ENCODE measurements at regions not wholly inside any gene's neighbourhood (a gene's known extent, or its start where the extent isn't known, plus 50 kb on each side); places are given as distances from the start of the nearest gene placed in this dataset.

- DNase-seq: no peak
Observed at GRCh38 chr2:196403471-196403870, 232.1 kb upstream of the STK17B start.

DNA sequence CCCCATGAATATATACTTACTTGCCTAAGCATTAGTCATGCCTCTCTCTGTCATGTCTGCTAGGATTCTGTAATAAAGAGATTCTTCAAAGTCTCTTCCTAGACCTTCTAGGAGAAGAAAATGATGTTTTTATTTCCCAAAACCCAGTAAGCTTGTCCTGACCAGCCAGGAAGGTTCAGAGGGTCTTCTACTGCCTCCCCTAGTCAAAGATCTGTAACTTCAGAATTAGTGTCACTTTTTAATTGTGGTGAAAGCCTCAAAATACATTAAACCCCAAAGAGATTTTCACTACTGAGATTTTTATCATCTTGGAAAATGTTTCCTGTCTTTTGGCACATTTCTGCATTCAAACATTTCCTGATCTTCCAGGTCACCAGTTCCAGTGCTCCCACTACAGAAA, 232.9 kb upstream of the STK17B start:
- no peak for DNase-seq

- no peak for DNase-seq
Observed at GRCh38 chr2:196407675-196408264, 231.7 kb upstream of the CCDC150 start.

GRCh38 chr2:196409376-196409775, 230.1 kb upstream of the CCDC150 start:
- DNase-seq: no peak

DNA sequence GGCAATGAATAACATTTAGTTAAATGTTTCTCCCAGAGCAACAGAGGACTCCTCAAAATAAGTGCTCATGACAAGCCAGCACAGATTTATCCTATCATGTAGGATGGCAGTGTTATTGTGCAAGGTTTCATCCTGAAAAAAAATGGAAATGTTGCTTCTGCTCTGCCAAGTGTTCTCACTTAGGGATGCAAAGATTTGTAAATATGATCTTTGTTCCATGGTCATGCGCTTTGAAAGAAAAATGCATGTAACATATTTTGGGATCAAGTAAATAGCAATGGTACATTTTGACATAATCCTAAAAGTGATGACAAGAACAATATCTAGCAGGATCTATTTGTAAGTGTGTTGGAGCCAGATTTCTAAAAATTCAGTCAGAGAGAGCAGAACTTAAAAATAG, 229.5 kb upstream of the CCDC150 start:
- no peak for DNase-seq

- DNase-seq: no peak
Observed at GRCh38 chr2:196413821-196414274, 225.7 kb upstream of the CCDC150 start.

DNA sequence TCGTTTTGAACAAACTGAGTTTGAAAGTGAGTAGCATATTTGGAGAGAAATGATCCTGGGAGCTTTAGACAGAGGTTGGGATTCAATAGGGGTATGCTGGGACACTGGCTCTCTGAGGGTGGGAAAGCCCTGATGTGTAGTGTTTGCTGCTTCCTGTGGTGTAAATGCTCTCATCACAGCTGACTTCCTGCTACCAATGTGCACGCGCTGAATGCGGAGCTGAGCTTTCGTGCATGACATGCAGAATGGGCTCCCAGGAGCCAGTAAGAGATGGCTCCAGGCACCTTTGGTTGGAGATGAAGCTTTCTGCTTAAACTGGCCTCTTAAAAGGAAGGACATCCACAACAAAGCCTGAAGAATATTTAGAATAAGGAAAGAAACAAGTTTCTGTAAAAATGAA, 224.1 kb upstream of the CCDC150 start:
- no peak for DNase-seq

DNA sequence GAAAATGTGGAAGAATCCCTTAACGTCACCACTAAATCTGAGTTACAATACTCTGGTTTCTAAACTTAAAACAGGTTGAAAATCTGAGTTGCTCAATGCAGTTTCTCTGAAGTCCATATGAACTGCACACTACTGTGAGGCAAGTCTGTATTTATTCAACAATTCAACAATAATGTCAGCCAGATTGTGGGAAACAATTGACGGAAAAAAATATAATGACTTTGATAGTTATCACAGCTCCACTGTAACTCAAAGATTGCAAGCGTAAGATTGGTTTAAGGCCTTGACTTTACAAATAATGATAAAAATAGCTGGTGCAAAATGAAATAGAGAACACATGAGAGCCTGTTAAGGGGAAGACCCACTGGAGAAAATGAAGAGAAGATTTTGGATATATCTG, 219.4 kb upstream of the CCDC150 start:
- DNase-seq: no peak

DNA sequence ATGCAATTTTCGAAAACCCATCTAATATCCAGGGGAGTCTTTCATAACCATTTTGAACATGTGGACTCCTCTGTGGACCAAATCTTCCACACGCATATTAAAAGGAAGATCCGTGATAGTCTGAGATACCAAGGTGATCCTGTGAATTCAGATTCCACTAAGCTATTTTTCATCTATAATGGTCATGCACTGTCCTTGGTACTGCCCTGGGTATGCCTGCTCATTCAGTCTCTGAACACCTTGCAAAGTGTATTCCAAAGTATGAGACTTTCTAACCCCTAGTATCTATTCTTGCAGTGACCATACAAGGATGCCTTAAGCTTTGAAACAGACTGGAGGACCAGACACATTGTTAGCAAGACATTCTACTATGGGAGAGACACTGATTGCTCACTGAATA, 217.6 kb upstream of the CCDC150 start:
- no peak for DNase-seq

DNA sequence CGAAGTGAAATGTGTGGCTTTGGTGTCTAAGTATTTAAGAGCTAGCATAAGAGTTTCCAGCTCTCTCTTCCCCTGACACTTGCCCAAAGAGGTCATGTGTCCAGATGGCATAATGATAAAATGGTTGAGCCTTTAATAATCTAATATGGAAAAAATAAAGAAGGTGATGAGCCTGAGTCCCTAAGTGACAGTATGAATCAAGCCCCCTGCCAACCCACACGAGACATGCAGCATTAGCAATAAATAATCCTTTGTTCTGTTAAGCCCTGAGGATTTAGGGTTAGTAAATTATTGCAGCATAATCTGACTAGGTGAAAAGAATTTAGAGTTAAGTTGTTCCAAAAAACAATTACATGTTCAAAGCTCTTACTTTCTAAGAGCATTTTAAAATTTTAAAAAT, 217.2 kb upstream of the CCDC150 start:
- DNase-seq: peak; percentile 92

DNA sequence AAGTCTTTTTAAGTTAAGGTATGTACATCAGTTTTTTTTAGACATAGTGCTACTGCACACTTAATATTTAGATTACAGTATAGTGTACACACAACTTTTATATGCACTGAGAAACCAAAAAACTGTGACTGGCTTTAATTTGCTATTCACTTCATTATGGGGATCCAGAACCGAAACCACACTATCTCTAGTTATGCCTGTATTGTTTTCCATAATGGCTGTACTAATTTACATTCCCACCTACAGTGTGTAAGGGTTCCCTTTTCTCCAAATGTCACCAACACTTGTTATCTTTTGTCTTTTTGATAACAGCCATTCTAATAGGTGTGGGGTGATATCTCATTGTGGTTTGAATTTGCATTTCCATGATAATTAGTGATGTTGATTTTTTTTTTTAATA, 213.4 kb upstream of the CCDC150 start:
- no peak for DNase-seq

- no peak for DNase-seq
Observed at GRCh38 chr2:196427986-196428634, 211.4 kb upstream of the CCDC150 start.

- DNase-seq: no peak
Observed at GRCh38 chr2:196431076-196431475, 208.4 kb upstream of the CCDC150 start.

GRCh38 chr2:196431957-196432356, 207.6 kb upstream of the CCDC150 start:
- peak; percentile 68 for DNase-seq

GRCh38 chr2:196433116-196433515, 206.4 kb upstream of the CCDC150 start:
- DNase-seq: no peak

DNA sequence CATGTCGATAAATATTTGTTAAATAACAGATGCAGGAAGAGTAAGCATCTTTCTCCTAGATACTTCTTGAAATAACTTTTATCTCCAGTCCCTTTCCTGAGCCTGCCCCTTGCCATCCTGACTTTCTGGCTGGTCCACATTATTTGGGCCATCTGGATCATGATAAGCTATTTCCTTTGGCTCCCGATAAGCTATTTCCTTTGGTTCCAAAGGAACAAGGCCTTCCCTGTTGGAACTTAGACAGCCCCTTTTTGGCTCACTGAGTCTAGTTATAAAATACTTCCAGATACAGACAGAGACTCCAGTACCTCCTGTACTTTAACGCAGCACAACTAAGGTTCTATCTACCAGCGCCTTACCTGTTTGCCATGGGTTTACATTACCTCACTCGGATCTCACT, 205.3 kb upstream of the CCDC150 start:
- DNase-seq: no peak

DNA sequence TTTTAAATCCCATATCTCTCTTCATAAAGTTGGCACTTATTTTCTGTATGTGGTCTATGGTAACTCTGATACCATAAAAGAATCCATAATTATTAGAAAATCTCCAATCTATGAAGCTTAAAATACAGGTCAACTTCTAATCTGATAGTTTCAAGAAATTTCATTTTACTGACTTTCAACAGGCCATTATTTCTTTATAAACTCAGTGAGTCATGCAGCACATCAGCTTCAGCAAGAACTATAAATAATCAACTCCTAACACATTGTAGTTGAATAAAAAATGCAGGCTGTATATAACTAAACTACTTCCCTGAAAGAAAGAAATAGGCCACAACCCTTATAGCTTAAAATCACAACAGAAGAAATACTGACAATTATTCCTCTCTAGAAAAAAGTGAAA, 204.3 kb upstream of the CCDC150 start:
- no peak for DNase-seq

DNA sequence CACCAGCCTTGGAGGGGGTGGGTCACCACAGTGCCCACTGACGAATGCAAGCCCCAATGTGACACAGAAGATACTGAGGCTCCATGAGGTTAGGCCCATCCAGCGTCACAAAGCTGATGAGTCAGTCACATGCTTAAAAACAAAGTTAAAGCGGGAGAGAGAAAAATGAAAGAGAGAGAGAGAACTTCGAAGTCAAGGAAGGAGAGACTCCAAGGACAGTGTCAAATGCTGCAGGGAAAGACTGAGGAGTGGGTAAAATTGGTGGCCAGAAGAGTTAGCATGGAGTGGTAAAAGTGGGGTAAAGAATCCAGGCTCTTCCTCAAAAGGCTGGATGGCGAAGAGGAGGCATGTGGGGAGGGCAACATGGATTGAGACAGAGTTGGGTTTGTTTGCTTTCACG, 201.9 kb upstream of the CCDC150 start:
- DNase-seq: no peak

- DNase-seq: no peak
Observed at GRCh38 chr2:196439760-196440159, 199.8 kb upstream of the CCDC150 start.

GRCh38 chr2:196440413-196440812, 199.1 kb upstream of the CCDC150 start:
- no peak for DNase-seq

- DNase-seq: no peak
Observed at GRCh38 chr2:196441527-196441926, 198.0 kb upstream of the CCDC150 start.

DNA sequence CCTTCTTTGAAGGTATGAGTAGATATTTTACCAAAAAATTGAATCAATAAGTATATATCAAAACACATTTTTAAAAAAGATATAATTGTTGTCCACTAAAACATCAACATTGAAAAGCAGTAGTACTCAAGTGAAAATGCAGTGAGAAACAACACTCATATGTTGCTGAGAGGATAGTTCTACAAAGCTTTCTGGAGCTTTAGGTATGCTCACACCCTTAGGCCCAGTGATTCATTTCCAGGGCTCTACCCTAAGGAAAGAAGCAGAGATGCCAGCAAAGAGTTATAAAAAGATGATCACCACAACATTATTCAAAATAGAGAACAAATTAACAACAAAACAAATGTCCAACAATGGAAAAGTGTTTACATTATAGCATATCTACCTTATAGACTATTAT, 197.3 kb upstream of the CCDC150 start:
- no peak for DNase-seq

DNA sequence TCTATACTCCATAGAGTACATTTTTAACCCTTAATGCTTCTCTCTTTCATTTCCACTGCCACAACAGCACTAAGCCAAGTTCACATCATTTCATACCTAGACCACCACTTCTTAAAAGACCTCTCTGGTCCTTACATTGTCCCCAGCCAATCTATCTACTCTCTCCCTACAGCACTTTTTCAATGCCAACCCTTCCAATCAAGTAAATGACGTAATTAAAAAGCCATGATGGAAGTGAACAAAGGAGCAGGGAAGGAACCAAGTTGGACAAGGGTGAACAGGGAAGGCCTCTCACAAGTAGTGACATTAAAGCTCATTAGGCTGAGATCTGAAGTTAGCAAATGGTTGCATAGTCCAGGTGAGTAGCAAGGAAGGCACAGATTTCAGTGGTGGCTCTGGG, 195.1 kb upstream of the CCDC150 start:
- no peak for DNase-seq

- no peak for DNase-seq
Observed at GRCh38 chr2:196445991-196446390, 193.5 kb upstream of the CCDC150 start.

DNA sequence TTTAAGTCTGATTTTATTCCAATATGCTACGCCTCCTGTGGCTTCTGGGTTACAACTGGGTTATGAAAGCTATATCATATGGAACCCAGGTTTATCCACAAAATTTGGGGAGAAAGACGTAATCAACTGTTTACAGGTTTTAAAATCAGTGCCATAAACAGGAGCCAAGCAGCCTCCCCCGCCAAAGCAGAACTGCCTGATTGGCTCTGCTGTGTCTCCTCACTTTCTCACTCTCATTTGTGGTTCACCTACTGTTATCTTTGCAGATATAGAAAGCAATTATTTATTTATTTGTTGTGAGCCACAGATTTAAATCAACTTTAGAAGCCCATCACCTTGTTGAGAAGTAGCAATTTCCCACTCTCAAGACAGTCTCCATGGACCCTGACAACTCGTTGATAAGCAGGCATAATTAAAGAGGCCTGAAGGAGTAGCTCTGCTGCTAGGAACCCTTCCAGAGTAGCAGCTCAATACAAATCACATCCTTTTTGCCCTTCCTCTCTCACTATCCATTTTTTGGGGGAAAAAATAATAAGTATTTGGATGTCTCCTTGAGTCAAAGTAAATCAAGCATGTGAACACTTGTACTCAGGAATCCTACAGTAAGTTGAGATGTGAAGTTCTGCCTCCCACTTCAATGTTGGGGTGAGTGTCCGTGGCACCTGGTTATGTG, 191.0 kb upstream of the CCDC150 start:
- DNase-seq: no peak

Data from NCI-H82 (cell line).